ENCODE measurements at regions not wholly inside any gene's neighbourhood (a gene's known extent, or its start where the extent isn't known, plus 50 kb on each side); places are given as distances from the start of the nearest gene placed in this dataset.

DNA sequence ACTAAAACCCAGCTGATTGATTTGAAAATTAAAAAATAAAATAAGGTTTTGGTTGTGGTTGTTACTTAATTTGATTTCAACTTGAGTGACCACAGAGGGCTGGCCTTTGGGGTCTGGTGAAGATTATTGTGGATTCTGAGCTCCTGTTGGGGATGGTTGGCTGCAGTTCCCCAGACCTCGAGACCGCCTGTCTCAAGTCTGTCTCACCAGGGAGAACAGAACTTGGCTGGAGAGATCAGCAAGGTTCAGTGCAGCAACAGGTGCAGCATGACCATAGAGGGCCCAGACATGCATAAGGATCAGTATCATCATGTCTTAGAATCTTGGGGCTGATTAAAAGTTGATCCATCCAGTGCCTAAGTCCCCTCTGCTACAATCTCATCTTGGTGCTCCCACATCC lies 491.9 kb downstream of the BCOR start:
- Mint-ChIP-seq H3K4me3 (no peak overlapping the region), H3K4me1 (no peaks in the 10 kb centered on the region), H3K36me3 (no peaks in the 10 kb centered on the region), H3K27me3 (peaks cover 0 to 4% of the 10 kb centered on the region in 2 donors), H3K9me3 (peaks cover 0 to 10% (median 2%) of the 10 kb centered on the region in 8 donors), H3K27ac (no peak overlapping the region)
- H3K27ac ChIP-seq (ENCODE audit: low read depth, low read length), result no peak overlapping the region
- ChIA-PET CTCF (ENCODE audit: partially characterized antibody) (no interaction called here), POLR2A (ENCODE audit: partially characterized antibody) (no interaction called here)
- H3K4me1 ChIP-seq (ENCODE audit: insufficient read depth, low read length), result no peaks in the 10 kb centered on the region
- no peak for DNase-seq
- H3K36me3 ChIP-seq (ENCODE audit: insufficient read depth, low read length), result no peaks in the 10 kb centered on the region
- no peaks in the 10 kb centered on the region for H3K27me3 ChIP-seq (ENCODE audit: insufficient read depth, low read length)
- no peak overlapping the region for H3K4me3 ChIP-seq (ENCODE audit: low read length in 2 of 2)
- no peaks in the 10 kb centered on the region for H3K9me3 ChIP-seq (ENCODE audit: control insufficient read depth in 1 of 2, low read length in 2 of 2)
- intact Hi-C loops (cut with micrococcal nuclease), result no loop called here

DNA sequence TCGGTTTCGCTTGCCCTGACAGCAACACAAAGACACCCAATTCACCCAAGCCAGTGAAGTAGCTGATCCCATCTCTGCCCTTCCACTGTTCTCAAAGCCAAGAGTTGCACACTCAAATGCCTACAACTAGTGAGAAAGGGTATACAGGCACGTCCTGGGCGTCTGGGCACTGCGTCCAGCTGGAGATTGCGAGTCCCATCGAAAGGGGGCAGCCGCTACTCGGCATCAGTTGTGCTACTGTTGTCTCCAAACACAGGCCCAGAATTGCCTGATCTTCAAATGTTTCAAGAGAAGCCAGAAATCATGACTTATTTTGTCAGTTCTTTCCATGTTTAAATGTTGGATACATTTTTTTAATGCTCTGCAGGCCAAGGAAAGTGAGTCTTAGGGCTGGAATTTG lies 487.8 kb downstream of the BCOR start:
- CTCF ChIA-PET (ENCODE audit: partially characterized antibody), result no interaction called here
- DNase-seq, result no peak
- H3K4me3 ChIP-seq (ENCODE audit: low read length in 2 of 2), result no peak overlapping the region

DNA sequence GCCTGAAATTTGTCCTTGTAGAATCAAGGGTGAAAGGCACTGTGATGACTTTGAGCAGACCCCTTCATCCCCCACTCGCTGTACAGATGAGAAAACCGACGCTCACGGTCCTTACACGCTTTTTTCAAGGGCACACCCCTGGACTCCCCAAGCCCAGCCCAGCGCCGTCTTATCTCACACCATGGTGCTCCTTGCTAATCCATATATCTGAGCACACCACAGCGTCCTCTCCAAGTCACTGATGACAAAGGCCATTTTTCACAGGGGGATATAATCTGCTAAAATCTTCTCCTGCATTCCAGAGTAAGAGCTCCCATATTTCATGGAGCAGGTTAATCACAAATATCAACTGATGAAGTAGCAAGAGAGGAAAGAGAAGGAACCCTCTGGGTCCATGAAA lies 486.3 kb downstream of the BCOR start:
- Mint-ChIP-seq H3K4me1 (peaks cover 5 to 18% (median 10%) of the 10 kb centered on the region in 4 donors), H3K27me3 (peaks cover 0 to 3% of the 10 kb centered on the region in 2 donors), H3K4me3 (no peak overlapping the region), H3K27ac (no peak overlapping the region), H3K9me3 (peaks cover 0 to 10% (median 2%) of the 10 kb centered on the region in 8 donors), H3K36me3 (no peaks in the 10 kb centered on the region)
- Histone ChIP-seq H3K9me3 (ENCODE audit: control insufficient read depth in 1 of 2, low read length in 2 of 2) (no peaks in the 10 kb centered on the region), H3K27ac (ENCODE audit: low read depth, low read length) (no peak overlapping the region), H3K4me1 (ENCODE audit: insufficient read depth, low read length) (peaks cover 7% of the 10 kb centered on the region), H3K36me3 (ENCODE audit: insufficient read depth, low read length) (no peaks in the 10 kb centered on the region), H3K27me3 (ENCODE audit: insufficient read depth, low read length) (no peaks in the 10 kb centered on the region), H3K4me3 (ENCODE audit: low read length in 2 of 2) (no peak overlapping the region)
- ChIA-PET POLR2A (ENCODE audit: partially characterized antibody) (no interaction called here), CTCF (ENCODE audit: partially characterized antibody) (no interaction called here)
- intact Hi-C loops (cut with micrococcal nuclease), result no loop called here
- no peak for DNase-seq

More for the DNA sequence above, 487.8 kb downstream of the BCOR start:
- H3K9me3 ChIP-seq (ENCODE audit: control insufficient read depth in 1 of 2, low read length in 2 of 2), result no peaks in the 10 kb centered on the region
- peaks cover 5 to 18% (median 10%) of the 10 kb centered on the region in 4 donors for H3K4me1 Mint-ChIP-seq
- H3K27ac ChIP-seq (ENCODE audit: low read depth, low read length), result no peak overlapping the region
- no peaks in the 10 kb centered on the region for H3K36me3 Mint-ChIP-seq
- no peak overlapping the region for H3K27ac Mint-ChIP-seq
- H3K27me3 Mint-ChIP-seq, result peaks cover 0 to 3% of the 10 kb centered on the region in 2 donors
- peaks cover 0 to 10% (median 2%) of the 10 kb centered on the region in 8 donors for H3K9me3 Mint-ChIP-seq
- peaks cover 7% of the 10 kb centered on the region for H3K4me1 ChIP-seq (ENCODE audit: insufficient read depth, low read length)
- intact Hi-C loops (cut with micrococcal nuclease), result no loop called here
- POLR2A ChIA-PET (ENCODE audit: partially characterized antibody), result no interaction called here
- H3K36me3 ChIP-seq (ENCODE audit: insufficient read depth, low read length), result no peaks in the 10 kb centered on the region
- no peaks in the 10 kb centered on the region for H3K27me3 ChIP-seq (ENCODE audit: insufficient read depth, low read length)
- H3K4me3 Mint-ChIP-seq, result no peak overlapping the region

DNA sequence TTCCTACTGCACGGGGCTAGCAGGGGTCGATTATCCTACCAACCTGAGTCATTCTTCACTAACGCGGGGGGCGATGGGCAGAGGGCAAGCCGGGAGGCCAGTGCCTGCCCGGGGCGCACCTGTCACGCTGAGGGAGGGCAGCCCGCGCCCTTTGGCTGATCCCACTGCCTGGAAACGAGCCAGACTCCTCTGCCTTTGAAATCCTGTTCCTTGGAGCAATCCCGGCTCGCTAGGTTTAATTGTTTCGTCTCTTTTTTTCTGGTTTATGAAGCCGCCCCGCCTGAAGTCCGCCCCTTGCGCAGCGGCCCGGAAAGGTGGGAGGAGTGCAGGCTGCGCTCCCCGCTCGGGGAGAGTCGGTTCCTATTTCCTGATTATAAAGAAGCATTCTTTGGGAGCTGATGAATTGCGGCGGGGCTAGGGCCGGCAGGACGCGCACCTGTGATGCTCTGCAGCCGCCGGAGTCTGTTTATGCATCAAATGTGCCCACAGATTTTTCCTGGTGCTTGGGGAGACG lies 484.2 kb downstream of the BCOR start:
- Histone ChIP-seq H3K27me3 (ENCODE audit: insufficient read depth, low read length) (no peaks in the 10 kb centered on the region), H3K36me3 (ENCODE audit: insufficient read depth, low read length) (no peaks in the 10 kb centered on the region), H3K4me1 (ENCODE audit: insufficient read depth, low read length) (peaks cover 7% of the 10 kb centered on the region), H3K4me3 (ENCODE audit: low read length in 2 of 2) (peak overlapping the region in 1 of 2 donors; percentile 34), H3K27ac (ENCODE audit: low read depth, low read length) (no peak overlapping the region), H3K9me3 (ENCODE audit: control insufficient read depth in 1 of 2, low read length in 2 of 2) (no peaks in the 10 kb centered on the region)
- peaks cover 0 to 3% of the 10 kb centered on the region in 2 donors for H3K27me3 Mint-ChIP-seq
- peak overlapping the region in 3 of 7 donors; percentile 57 to 88 (median 81) for H3K27ac Mint-ChIP-seq
- ChIA-PET CTCF (ENCODE audit: partially characterized antibody) (no interaction called here), POLR2A (ENCODE audit: partially characterized antibody) (no interaction called here)
- no peaks in the 10 kb centered on the region for H3K36me3 Mint-ChIP-seq
- H3K9me3 Mint-ChIP-seq, result peaks cover 0 to 3% (median 0%) of the 10 kb centered on the region in 8 donors
- DNase-seq, result no peak
- H3K4me1 Mint-ChIP-seq, result peaks cover 5 to 18% (median 10%) of the 10 kb centered on the region in 4 donors
- peak overlapping the region; percentile 75 to 89 (median 86) for H3K4me3 Mint-ChIP-seq
- intact Hi-C loops (cut with micrococcal nuclease), result no loop called here

DNA sequence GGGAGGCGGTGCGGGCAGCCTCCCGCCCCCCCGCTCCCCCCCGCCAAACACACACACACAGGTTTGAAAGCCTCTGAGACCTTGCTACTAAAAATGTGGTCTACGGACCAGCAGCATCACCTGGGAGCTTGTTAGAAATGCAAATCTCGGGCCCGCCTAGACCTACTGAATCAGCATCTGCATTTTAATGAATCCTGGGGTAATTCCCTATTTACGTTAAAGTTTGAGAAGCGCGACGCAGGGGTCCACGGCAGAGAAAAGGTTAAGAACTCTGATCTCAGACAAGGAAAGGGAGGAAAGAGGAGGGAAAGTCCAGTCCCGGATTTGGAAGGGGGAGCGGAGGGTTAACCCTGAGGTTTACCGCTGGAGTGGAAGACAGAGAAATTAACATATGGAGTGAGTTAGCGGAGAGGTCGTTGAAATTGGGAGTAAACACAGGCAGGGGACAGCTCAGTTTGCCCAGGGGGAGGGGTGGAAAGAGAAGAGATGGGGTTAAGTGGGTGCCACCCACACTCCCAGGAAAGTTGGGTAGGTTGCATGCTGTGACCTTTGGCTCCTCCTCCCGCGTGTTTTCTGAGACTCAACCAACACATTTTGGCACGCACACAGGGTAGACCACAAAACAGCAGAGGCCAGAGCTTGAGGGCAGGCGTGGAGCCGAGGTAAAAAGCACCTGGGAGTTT lies 483.6 kb downstream of the BCOR start:
- H3K9me3 ChIP-seq (ENCODE audit: control insufficient read depth in 1 of 2, low read length in 2 of 2), result no peaks in the 10 kb centered on the region
- ChIA-PET POLR2A (ENCODE audit: partially characterized antibody) (no interaction called here), CTCF (ENCODE audit: partially characterized antibody) (no interaction called here)
- no peaks in the 10 kb centered on the region for H3K27me3 ChIP-seq (ENCODE audit: insufficient read depth, low read length)
- H3K4me3 ChIP-seq (ENCODE audit: low read length in 2 of 2), result peak overlapping the region in 1 of 2 donors; percentile 34
- H3K9me3 Mint-ChIP-seq, result peaks cover 0 to 3% (median 0%) of the 10 kb centered on the region in 8 donors
- intact Hi-C loops (cut with micrococcal nuclease), result no loop called here
- H3K4me3 Mint-ChIP-seq, result peak overlapping the region; percentile 75 to 89 (median 86)
- H3K27me3 Mint-ChIP-seq, result peaks cover 0 to 3% of the 10 kb centered on the region in 2 donors
- peaks cover 7% of the 10 kb centered on the region for H3K4me1 ChIP-seq (ENCODE audit: insufficient read depth, low read length)
- peak in 4 of 5 donors; percentile 14 to 56 (median 24) for DNase-seq
- no peaks in the 10 kb centered on the region for H3K36me3 Mint-ChIP-seq
- H3K36me3 ChIP-seq (ENCODE audit: insufficient read depth, low read length), result no peaks in the 10 kb centered on the region
- H3K27ac ChIP-seq (ENCODE audit: low read depth, low read length), result no peak overlapping the region
- peak overlapping the region in 5 of 7 donors; percentile 17 to 85 (median 69) for H3K27ac Mint-ChIP-seq
- peaks cover 5 to 18% (median 10%) of the 10 kb centered on the region in 4 donors for H3K4me1 Mint-ChIP-seq

DNA sequence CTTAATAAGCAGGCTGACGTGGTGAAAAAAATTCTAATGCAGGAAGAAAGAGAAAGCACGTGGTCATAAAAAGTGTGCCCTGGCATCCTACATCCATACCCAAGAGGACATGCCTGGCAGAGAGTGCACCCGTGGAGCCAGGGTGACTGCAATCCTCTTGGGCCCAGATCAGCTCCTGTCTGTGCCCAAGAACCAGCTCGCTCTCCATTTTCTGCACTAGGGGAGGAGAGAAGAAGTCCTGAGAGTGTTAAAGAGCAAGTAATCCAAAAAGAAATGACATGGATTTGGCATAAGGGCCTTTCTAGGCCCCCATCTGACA lies 483.1 kb downstream of the BCOR start:
- Mint-ChIP-seq H3K4me1 (peaks cover 5 to 18% (median 10%) of the 10 kb centered on the region in 4 donors), H3K27ac (peak overlapping the region in 2 of 7 donors; percentile 17 to 57), H3K27me3 (peaks cover 0 to 3% of the 10 kb centered on the region in 2 donors), H3K4me3 (peak overlapping the region; percentile 75 to 89 (median 86)), H3K9me3 (peaks cover 0 to 6% (median 0%) of the 10 kb centered on the region in 8 donors), H3K36me3 (no peaks in the 10 kb centered on the region)
- no peak overlapping the region for H3K27ac ChIP-seq (ENCODE audit: low read depth, low read length)
- H3K27me3 ChIP-seq (ENCODE audit: insufficient read depth, low read length), result no peaks in the 10 kb centered on the region
- no peaks in the 10 kb centered on the region for H3K36me3 ChIP-seq (ENCODE audit: insufficient read depth, low read length)
- no peaks in the 10 kb centered on the region for H3K9me3 ChIP-seq (ENCODE audit: control insufficient read depth in 1 of 2, low read length in 2 of 2)
- DNase-seq, result no peak
- ChIA-PET CTCF (ENCODE audit: partially characterized antibody) (interaction anchor here (0.7 kb wide), 1 partner anchor 765 kb away, joined by 3 read pairs; no protein-coding TSS in a partner anchor), POLR2A (ENCODE audit: partially characterized antibody) (no interaction called here)
- intact Hi-C loops (cut with micrococcal nuclease), result no loop called here
- no peak overlapping the region for H3K4me3 ChIP-seq (ENCODE audit: low read length in 2 of 2)
- H3K4me1 ChIP-seq (ENCODE audit: insufficient read depth, low read length), result peaks cover 7% of the 10 kb centered on the region

DNA sequence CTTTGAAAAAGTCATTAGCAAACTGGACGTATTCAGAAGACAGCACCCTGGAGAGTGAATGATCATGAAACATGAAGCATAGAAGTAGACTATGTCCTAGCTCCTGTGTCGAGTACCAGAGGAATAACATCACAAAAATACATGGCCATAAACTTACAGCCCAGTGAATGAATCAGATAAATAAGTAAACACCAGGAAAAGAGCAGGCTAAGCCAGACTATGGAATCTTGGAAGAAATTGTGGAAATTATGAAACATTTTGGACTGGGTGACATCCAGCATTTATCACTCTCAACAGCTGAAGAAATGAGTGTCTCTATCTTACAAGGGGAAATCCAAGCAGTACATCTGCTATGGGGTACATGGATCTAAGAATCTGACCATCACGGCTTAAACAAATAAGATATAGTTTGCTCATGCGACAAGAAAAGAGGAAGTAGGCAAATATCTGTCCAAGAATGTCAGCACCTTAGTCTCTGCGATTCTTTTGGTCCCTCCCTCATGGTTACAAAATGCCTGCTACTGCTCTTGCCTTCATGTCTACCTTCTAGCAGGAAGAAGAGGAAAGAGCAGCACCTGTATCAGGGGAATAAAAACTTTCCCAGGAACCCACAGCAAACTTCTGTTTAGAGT lies 481.5 kb downstream of the BCOR start:
- H3K4me3 Mint-ChIP-seq, result no peak overlapping the region
- peaks cover 0 to 3% of the 10 kb centered on the region in 2 donors for H3K27me3 Mint-ChIP-seq
- peaks cover 5 to 18% (median 10%) of the 10 kb centered on the region in 4 donors for H3K4me1 Mint-ChIP-seq
- Histone ChIP-seq H3K36me3 (ENCODE audit: insufficient read depth, low read length) (no peaks in the 10 kb centered on the region), H3K27ac (ENCODE audit: low read depth, low read length) (no peak overlapping the region), H3K4me1 (ENCODE audit: insufficient read depth, low read length) (peaks cover 7% of the 10 kb centered on the region), H3K27me3 (ENCODE audit: insufficient read depth, low read length) (no peaks in the 10 kb centered on the region), H3K4me3 (ENCODE audit: low read length in 2 of 2) (no peak overlapping the region), H3K9me3 (ENCODE audit: control insufficient read depth in 1 of 2, low read length in 2 of 2) (no peaks in the 10 kb centered on the region)
- ChIA-PET POLR2A (ENCODE audit: partially characterized antibody) (no interaction called here), CTCF (ENCODE audit: partially characterized antibody) (no interaction called here)
- H3K27ac Mint-ChIP-seq, result no peak overlapping the region
- no peaks in the 10 kb centered on the region for H3K36me3 Mint-ChIP-seq
- intact Hi-C loops (cut with micrococcal nuclease), result no loop called here
- DNase-seq, result no peak
- peaks cover 0 to 3% (median 0%) of the 10 kb centered on the region in 8 donors for H3K9me3 Mint-ChIP-seq

Data from CD4-positive, alpha-beta memory T cell (primary cell).